ENCODE measurements at regions not wholly inside any gene's neighbourhood (a gene's known extent, or its start where the extent isn't known, plus 50 kb on each side); places are given as distances from the start of the nearest gene placed in this dataset.

DNA sequence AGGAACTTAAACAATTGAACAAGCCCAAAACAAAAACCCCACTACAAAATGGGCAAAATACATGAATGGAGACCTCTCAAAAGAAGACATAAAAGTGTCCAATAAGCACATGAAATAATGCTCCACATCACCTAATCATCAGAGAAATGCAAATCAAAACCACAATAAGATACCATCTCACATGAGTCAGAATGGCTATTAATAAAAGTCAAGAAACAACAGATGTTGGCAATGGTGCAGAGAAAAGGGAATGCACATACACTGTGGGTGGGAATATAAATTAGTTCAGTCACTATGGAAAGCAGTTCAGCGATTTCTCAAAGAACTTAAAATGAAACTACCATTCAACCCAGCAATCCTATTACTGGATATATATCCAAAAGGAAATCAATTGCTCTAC is 337.4 kb upstream of the GRIA1 start:
- BruUV-seq (replicated peaks), result no TSS peak
- CTCF ChIA-PET (ENCODE audit: low intra/inter-chr PET ratio, low total read pairs), result no interaction called here
- H3K4me2 ChIP-seq (ENCODE audit: low read depth, low read length), result no peak overlapping the region
- no peaks in the 10 kb centered on the region for H3K4me1 ChIP-seq (ENCODE audit: insufficient read depth, low read length)
- in situ Hi-C loops (cut with HindIII; ENCODE audit: extremely low pct_ligation_motif_present, low pct_unique_long_range_greater_than_20kb) (no loop called here), intact Hi-C loops (cut with micrococcal nuclease; ENCODE audit: unreplicated experiment) (no loop called here)
- no peak overlapping the region for H3K27ac ChIP-seq (ENCODE audit: extremely low read length, insufficient read depth, low read length)
- peaks cover 67% of the 10 kb centered on the region for H3K9me3 ChIP-seq (ENCODE audit: low read length)
- H3K36me3 ChIP-seq (replicated peaks in 1 of 2; ENCODE audit: control insufficient read depth in 1 of 2, insufficient read depth in 2 of 2, low read length in 2 of 2), result no peaks in the 10 kb centered on the region
- ATAC-seq (no peak), FAIRE-seq (no peak), DNase-seq (ENCODE audit: low spot score) (no peak)
- H3K27me3 ChIP-seq (ENCODE audit: control insufficient read depth in 1 of 2, insufficient read depth in 2 of 2, low read length in 2 of 2), result no peaks in the 10 kb centered on the region
- no peaks in the 10 kb centered on the region for H4K20me1 ChIP-seq (ENCODE audit: insufficient read depth, low read length)
- POLR2A ChIA-PET, result no interaction called here
- no peak for TF ChIP-seq ZNF777 (CRISPR knock-in tag; IDR thresholded peaks at IDR 0.05)
- no peak for TF ChIP-seq ZSCAN5A (CRISPR knock-in tag; IDR thresholded peaks at IDR 0.05; ENCODE audit: borderline replicate concordance)
- no peak for TF ChIP-seq ASH2L (IDR thresholded peaks at IDR 0.05; ENCODE audit: insufficient read length, low read depth, low read length)
- no peak for TF ChIP-seq RBFOX2 (IDR thresholded peaks at IDR 0.05; ENCODE audit: low read depth, low read length)
- TF ChIP-seq ONECUT2 (CRISPR knock-in tag; IDR thresholded peaks at IDR 0.05), result no peak
- TF ChIP-seq ZNF468 (CRISPR knock-in tag; IDR thresholded peaks at IDR 0.05), result no peak
- TF ChIP-seq NR2F1 (CRISPR knock-in tag; IDR thresholded peaks at IDR 0.05), result no peak
- TF ChIP-seq NCOR1 (IDR thresholded peaks at IDR 0.05; ENCODE audit: borderline replicate concordance, low read length), result no peak
- TF ChIP-seq E2F1 (CRISPR knock-in tag; IDR thresholded peaks at IDR 0.05), result no peak
- no peak for TF ChIP-seq TSC22D2 (CRISPR knock-in tag; IDR thresholded peaks at IDR 0.05; ENCODE audit: borderline replicate concordance)
- H3K9ac ChIP-seq (ENCODE audit: insufficient read depth, low read depth, low read length), result no peak overlapping the region
- no peak overlapping the region for H2AFZ ChIP-seq (ENCODE audit: low read length)
- H3K79me2 ChIP-seq (ENCODE audit: insufficient read depth, low read length), result no peaks in the 10 kb centered on the region
- no peak overlapping the region for H3K4me3 ChIP-seq (replicated peaks in 1 of 3; ENCODE audit: insufficient read depth in 1 of 3, low read depth in 2 of 3, low read length in 3 of 3)
- WGBS (ENCODE audit: low lambda C conversion rate), result 35% methylated on average over 1 of the region's 1 CpG
